ENCODE measurements at regions not wholly inside any gene's neighbourhood (a gene's known extent, or its start where the extent isn't known, plus 50 kb on each side); places are given as distances from the start of the nearest gene placed in this dataset.

GRCh38 chr3:82508-82907 lies 114.1 kb upstream of the CHL1 start:
- no peak for DNase-seq

GRCh38 chr3:83096-83495 lies 113.5 kb upstream of the CHL1 start:
- DNase-seq: no peak

- no peak for DNase-seq
These were observed 111.4 kb upstream of the CHL1 start for GRCh38 chr3:85180-85579.

- DNase-seq: no peak
These were observed 108.3 kb upstream of the CHL1 start for GRCh38 chr3:88267-88666.

- DNase-seq: no peak
These were observed 102.8 kb upstream of the CHL1 start for GRCh38 chr3:93746-94145.

- no peak for DNase-seq
These were observed 100.3 kb upstream of the CHL1 start for GRCh38 chr3:96259-96658.

GRCh38 chr3:97417-98258 lies 98.9 kb upstream of the CHL1 start:
- no peak for DNase-seq

GRCh38 chr3:98259-98654 lies 98.3 kb upstream of the CHL1 start:
- no peak for DNase-seq

- no peak for DNase-seq
These were observed 97.1 kb upstream of the CHL1 start for GRCh38 chr3:99506-99905.

- DNase-seq: no peak
These were observed 94.1 kb upstream of the CHL1 start for GRCh38 chr3:102484-102883.

- no peak for DNase-seq
These were observed 92.6 kb upstream of the CHL1 start for GRCh38 chr3:103991-104390.

- no peak for DNase-seq
These were observed 91.0 kb upstream of the CHL1 start for GRCh38 chr3:105585-105984.

- no peak for DNase-seq
These were observed 89.9 kb upstream of the CHL1 start for GRCh38 chr3:106619-107018.

- DNase-seq: no peak
These were observed 85.2 kb upstream of the CHL1 start for GRCh38 chr3:111143-112069.

GRCh38 chr3:112773-113172 lies 83.8 kb upstream of the CHL1 start:
- DNase-seq: no peak

- no peak for DNase-seq
These were observed 77.9 kb upstream of the CHL1 start for GRCh38 chr3:118666-119065.

- DNase-seq: no peak
These were observed 73.2 kb upstream of the CHL1 start for GRCh38 chr3:123341-123740.

- DNase-seq: no peak
These were observed 71.9 kb upstream of the CHL1 start for GRCh38 chr3:124557-125179.

GRCh38 chr3:128515-129172 lies 67.9 kb upstream of the CHL1 start:
- DNase-seq: no peak

- no peak for DNase-seq
These were observed 65.2 kb upstream of the CHL1 start for GRCh38 chr3:131151-131888.

- no peak for DNase-seq
These were observed 64.2 kb upstream of the CHL1 start for GRCh38 chr3:132378-132777.

- no peak for DNase-seq
These were observed 63.7 kb upstream of the CHL1 start for GRCh38 chr3:132904-133303.

All from activated CD8-positive, alpha-beta memory T cell treated with anti-CD3 and anti-CD28 coated beads for 24 hours (primary cell).